Gastroesophageal sphincter (tissue), 3 donors: ENCODE measurements at regions not wholly inside any gene's neighbourhood (a gene's known extent, or its start where the extent isn't known, plus 50 kb on each side); places are given as distances from the start of the nearest gene placed in this dataset.

ENCODE experiments used
- CTCF ChIP-seq, 4 experiments: fragments of 200-600 bp in 2 of 4; fragments of 450-650 bp in 2 of 4; sonication (generic) in 1 of 4; IDR thresholded peaks; one replicate each; pipeline ENCODE4 v1.5.1; 2017 to 2019; ENCODE audit warnings: antibody characterized with exemption in 4 of 4, mild to moderate bottlenecking in 2 of 4, moderate library complexity in 2 of 4
- POLR2A ChIP-seq, 2 donors: fragments of 450-650 bp; IDR thresholded peaks; one replicate each; pipeline ENCODE4 v1.6.1; 2017; ENCODE audit warnings: antibody characterized with exemption in 2 of 2, mild to moderate bottlenecking in 2 of 2, moderate library complexity in 1 of 2

GRCh38 chr5:56669534-56670483 is 145.5 kb upstream of the MAP3K1 start:
- TF ChIP-seq CTCF (IDR thresholded peaks at IDR 0.05) = no peak
- no peak for TF ChIP-seq POLR2A (IDR thresholded peaks at IDR 0.05)
